Amygdala (tissue), 56 donors: ENCODE measurements at regions not wholly inside any gene's neighbourhood (a gene's known extent, or its start where the extent isn't known, plus 50 kb on each side); places are given as distances from the start of the nearest gene placed in this dataset.

Experiments used
- DNase-seq, 56 donors: peaks; one replicate each; lab custom pipeline; 2025; lab: John Stamatoyannopoulos, UW

DNA sequence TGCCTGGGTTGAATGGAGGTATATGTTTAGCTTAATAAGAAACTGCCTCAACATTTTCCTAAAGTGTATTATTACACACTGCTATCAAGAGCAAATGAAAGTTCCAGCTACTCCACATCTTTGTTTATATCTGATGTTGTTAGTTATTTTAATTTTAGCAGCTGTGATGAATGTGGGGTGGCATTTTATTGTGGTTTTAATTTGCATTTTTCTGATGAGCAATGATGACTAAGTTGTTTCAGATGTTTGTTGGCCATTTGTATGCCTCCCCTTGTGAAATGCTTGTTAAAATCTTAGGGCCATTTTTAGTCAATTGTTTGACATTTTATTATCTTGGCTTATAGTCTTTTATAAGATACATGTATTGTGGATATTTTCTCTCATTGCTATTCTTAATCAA lies 260.4 kb upstream of the SLCO3A1 start:
- no peak for DNase-seq

GRCh38 chr15:91593653-91594052 lies 259.9 kb upstream of the SLCO3A1 start:
- no peak for DNase-seq

- peak in 1 of 56 donors; percentile 3 for DNase-seq
Observed at GRCh38 chr15:91599261-91599660, 254.2 kb upstream of the SLCO3A1 start.

DNA sequence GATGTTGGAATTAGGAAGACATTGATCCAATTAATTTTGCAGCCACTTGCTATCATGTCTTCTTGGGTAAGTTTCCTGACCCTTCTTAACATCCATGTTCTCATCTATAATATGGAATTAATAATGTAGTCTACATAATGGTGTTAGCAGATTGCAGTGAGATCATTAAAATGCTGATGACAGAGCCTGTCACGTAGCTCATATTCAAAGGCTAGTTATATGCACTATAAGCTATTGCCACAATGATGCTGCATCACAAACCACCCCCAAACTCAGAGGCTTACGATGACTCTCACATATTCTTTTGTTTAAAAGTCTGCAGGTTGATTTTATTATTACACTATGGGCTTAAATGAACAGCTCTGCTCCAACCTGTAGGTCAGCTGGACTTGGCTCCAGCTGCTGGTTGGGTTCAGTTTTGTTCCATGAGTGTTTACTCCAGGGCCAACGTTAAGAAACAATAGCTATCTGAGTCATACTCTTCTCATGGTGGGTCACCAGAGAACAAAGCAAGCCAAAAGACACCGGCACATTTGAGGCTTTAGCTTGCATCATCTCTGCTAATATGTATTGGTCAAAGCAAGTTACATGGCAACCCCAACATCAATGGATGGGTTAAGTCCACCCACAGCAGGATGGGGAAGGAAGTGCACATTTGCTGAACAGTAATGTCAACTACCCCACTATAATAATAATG lies 250.0 kb upstream of the SLCO3A1 start:
- DNase-seq = no peak

DNA sequence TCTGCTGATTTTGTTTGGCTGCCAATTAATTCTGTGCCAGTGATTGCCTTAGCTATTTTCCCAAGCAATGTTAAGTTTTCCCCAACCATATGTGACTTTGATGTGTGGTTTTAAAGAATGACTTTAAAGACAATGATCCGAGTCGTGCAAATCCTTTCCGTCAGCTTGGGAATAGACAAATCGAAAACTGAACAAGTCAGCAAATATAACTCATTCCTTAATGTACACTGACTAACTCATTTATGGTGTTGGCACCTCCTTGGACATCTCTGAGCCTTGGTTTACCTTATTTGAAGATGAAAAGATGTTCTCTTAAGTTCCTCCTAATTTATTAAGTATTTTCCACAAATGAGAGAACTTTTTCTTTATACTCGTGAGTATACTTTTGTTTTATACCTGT lies 249.4 kb upstream of the SLCO3A1 start:
- no peak for DNase-seq

GRCh38 chr15:91605576-91605975 lies 247.9 kb upstream of the SLCO3A1 start:
- no peak for DNase-seq

DNA sequence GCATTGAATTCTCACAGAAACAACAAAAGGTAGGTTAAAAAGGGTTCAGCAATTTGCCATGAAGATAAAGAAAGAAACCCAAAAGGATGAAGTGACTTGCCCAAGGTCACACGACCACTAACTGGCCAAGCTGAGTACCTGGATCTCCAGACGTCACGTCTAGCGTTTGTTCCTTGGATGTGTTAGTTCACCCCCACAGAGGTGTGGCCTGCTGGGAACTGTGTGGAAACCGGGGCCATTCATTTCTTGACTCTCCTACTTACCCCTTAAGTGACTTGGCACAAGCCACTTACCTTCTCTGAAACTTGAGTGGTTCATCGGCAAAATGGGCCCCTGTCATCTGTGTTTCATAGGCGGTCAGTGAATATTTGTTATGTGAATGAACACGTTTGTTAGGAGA lies 244.3 kb upstream of the SLCO3A1 start:
- DNase-seq = no peak

GRCh38 chr15:91609966-91610365 lies 243.5 kb upstream of the SLCO3A1 start:
- DNase-seq = no peak

- no peak for DNase-seq
Observed at GRCh38 chr15:91611561-91612323, 241.8 kb upstream of the SLCO3A1 start.

DNA sequence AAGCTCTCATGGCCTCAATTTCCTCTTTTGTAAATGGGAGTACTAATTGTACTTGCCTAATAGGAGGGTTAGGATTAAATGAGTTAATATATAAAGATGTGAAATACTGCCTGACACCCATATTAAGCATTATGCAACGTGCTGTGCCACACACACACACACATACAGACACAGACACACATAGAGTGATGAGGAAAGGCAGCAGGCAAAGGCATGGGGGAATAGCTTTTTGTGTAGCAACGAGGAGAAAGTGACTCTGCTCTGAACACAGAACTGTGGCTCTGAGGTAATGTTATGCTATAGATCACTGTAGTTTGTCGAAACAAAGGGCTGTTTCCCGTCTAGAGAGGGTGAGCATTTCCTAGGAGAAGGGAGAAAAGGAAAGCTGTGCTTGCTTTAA lies 233.3 kb upstream of the SLCO3A1 start:
- no peak for DNase-seq

GRCh38 chr15:91622235-91622634 lies 231.3 kb upstream of the SLCO3A1 start:
- no peak for DNase-seq

- DNase-seq = peak in 1 of 56 donors; percentile 5
Observed at GRCh38 chr15:91622711-91623342, 230.7 kb upstream of the SLCO3A1 start.

- no peak for DNase-seq
Observed at GRCh38 chr15:91624353-91624968, 229.0 kb upstream of the SLCO3A1 start.

GRCh38 chr15:91625506-91625905 lies 228.0 kb upstream of the SLCO3A1 start:
- DNase-seq = no peak

DNA sequence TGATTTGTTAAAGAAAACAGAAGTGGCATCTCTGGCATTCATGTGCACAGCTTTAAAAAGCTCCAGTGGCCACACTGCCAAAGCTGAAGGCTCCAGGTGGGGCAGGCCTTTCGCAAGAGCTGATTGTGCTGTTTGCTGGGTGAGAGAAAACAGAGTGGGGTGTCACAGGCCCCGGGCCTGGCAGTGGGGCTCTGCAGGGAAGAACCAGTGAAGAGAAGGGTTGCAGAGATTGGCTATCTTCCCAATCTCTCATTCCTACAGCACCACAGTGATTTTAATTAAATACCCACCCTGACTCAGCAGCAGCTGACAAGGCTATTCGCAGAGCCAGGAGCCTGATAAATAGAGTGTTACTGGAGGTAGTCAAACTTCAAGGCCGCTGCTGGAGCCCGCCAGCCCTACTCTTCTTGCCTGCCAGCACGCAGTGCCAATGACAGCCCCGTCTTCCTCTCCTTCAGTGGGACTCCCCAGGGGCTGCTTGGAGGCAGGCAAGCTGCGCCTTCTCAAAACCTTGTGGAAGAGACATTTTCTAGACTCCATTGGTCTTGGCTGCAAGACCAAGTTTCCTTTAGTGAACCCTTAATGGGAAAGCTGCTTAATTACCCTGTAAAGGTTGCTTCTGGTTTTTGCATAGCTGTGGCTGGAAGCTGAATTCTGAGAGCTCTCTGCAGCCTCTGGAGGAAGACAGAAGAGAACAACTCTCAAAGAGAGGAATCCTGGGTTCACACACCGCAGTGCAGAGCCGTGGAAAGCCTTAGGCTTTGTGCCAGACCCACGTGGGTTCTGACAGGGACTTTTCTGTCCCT lies 225.8 kb upstream of the SLCO3A1 start:
- DNase-seq = peak in 24 of 56 donors; percentile 2 to 48 (median 13)

DNA sequence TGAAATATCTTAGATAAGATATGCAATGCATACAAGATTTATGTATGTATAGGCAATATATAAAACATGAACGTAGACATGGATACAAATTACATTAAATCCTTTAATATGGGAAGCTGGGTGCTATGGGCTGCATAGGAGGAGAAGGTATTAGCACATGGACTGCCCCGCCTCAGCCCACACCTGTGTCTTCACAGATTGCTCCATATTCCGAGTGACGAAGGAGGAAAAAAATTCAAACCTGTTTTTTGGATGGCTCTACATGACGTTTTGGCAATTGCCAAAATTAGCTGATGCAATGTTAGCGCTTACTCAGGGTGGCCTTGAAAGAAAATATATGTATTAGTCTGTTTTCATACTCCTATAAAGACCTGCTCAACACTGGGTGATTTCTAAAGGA lies 223.4 kb upstream of the SLCO3A1 start:
- no peak for DNase-seq

DNA sequence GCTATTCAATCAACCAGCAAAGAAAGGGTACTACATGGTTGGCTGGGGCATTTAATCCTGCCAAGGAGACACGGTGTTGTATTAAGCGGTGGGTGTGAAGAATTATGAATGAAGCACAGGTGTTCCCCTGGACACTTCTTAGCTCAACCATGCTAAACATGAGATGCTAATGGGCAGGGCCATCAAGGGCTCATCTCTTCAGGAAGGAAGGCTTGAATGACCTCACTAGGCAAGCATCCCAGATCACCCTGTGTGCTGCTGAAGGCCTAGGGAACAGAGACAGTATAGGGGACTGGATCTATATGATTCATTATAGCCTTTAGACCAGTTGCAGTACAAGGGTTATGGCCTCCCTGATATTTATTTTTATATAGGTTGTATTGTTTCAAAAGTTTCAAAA lies 221.3 kb upstream of the SLCO3A1 start:
- no peak for DNase-seq

- no peak for DNase-seq
Observed at GRCh38 chr15:91632981-91633380, 220.5 kb upstream of the SLCO3A1 start.

DNA sequence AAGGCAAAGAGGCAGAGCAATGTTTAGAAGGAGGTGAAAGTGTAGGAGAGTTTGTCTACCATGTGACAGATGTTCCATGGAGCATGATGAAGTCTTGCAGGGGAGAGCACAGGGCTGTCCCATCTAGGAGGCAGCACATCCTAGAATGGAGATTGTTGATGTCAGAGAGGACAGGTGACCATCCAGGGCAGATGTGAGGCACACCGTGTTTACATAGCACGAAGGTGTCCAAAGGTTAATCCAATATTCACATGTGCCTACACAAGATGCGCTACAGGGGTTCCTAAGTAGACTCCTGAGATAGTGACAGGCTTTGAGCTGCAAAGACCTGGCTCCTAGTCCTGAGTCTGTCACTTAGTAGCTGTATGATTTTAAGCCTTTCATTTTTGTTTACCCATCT lies 219.3 kb upstream of the SLCO3A1 start:
- DNase-seq = no peak

DNA sequence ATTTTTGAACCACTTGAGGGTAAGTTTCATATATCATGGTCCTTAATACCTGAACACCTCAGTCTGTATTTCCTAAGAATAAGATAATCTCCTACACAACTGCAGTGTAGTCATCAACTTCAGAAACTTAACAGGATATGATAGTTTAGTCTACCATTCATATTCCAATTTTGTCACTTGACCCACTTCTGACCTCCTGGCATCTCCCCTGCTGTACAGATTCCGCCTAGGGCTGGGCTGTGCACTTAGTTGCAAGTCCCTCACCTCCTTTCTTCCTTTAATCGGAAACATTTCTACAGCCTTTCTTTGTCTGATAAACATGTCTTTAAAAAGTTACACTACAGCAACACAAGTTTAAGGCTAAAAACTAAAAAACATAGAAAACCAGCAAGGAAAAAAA lies 218.4 kb upstream of the SLCO3A1 start:
- DNase-seq = no peak
